ENCODE measurements at regions not wholly inside any gene's neighbourhood (a gene's known extent, or its start where the extent isn't known, plus 50 kb on each side); places are given as distances from the start of the nearest gene placed in this dataset.

DNA sequence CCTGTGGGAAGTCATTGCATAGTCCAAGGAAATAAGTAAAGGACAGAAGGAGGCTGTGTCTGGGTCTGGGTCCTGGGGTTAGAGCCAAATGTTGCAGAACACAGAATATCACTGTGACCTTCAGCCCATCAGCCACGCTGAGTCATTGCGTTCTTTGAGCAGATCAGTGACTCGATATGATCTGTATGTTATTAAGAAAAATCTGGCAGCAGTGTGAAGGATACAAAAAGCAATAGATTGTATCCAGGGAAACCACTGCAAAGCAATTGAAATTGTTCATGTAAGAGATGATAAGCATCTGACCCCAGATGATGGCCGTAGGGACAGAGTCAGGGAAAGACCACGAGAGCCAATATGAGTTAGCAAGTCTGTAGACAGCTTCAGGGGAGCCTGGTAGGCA lies 1575.1 kb upstream of the SLC10A2 start:
- no peak for DNase-seq
- Histone ChIP-seq H3K9me3 (no peaks in the 10 kb centered on the region), H3K4me3 (no peak overlapping the region), H3K36me3 (ENCODE audit: low read depth) (no peaks in the 10 kb centered on the region), H3K4me1 (ENCODE audit: low read depth) (no peaks in the 10 kb centered on the region)
- intact Hi-C loops (cut with DNase I, micrococcal nuclease) = no loop called here
- ATAC-seq = no peak
- TF ChIP-seq, protein P1, sequence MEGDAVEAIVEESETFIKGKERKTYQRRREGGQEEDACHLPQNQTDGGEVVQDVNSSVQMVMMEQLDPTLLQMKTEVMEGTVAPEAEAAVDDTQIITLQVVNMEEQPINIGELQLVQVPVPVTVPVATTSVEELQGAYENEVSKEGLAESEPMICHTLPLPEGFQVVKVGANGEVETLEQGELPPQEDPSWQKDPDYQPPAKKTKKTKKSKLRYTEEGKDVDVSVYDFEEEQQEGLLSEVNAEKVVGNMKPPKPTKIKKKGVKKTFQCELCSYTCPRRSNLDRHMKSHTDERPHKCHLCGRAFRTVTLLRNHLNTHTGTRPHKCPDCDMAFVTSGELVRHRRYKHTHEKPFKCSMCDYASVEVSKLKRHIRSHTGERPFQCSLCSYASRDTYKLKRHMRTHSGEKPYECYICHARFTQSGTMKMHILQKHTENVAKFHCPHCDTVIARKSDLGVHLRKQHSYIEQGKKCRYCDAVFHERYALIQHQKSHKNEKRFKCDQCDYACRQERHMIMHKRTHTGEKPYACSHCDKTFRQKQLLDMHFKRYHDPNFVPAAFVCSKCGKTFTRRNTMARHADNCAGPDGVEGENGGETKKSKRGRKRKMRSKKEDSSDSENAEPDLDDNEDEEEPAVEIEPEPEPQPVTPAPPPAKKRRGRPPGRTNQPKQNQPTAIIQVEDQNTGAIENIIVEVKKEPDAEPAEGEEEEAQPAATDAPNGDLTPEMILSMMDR (IDR thresholded peaks at IDR 0.05) = no peak

DNA sequence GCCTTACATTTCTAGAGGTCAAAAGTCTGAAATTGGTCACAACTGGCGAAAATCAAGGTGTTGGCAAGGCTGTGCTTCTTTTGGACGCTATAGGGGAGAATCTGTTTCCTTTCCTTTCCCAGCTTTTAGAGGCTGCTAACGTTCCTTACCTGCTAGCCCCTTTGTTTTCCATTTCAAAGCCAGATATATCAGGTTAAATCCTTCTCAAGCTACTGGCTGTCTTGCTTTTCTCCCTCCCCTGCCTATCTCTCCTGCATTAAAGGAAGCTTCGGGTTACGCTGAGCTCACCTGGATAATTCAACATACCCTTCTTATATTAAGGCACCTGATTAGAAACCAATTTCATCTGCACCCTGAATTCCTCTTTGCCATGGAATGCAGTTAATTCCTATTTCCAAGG lies 1569.7 kb upstream of the SLC10A2 start:
- H3K9me3 ChIP-seq = no peaks in the 10 kb centered on the region
- TF ChIP-seq, protein P1 (IDR thresholded peaks at IDR 0.05) = no peak
- no peaks in the 10 kb centered on the region for H3K4me1 ChIP-seq (ENCODE audit: low read depth)
- no peaks in the 10 kb centered on the region for H3K36me3 ChIP-seq (ENCODE audit: low read depth)
- ATAC-seq = no peak
- intact Hi-C loops (cut with DNase I, micrococcal nuclease) = no loop called here
- no peak overlapping the region for H3K4me3 ChIP-seq
- DNase-seq = no peak

DNA sequence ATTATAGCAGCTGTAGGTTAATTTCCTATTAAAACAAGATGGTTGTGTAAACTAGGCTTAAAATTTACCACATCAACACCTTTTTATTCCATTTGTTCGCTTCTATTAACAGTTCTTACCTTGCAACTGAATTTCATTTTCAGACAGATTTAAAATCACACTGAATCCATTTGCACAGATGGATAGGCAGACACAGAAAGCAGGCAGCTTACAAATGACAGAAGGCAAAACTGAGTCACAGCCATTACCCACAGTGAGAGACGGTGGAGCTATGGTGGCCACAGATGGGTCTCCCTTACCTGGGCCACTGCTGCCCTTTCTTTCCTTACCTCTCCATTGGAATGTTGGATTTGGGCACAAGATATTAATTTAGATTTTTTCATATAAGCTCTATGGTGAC lies 1567.8 kb upstream of the SLC10A2 start:
- intact Hi-C loops (cut with DNase I, micrococcal nuclease) = no loop called here
- Histone ChIP-seq H3K36me3 (ENCODE audit: low read depth) (no peaks in the 10 kb centered on the region), H3K4me3 (no peak overlapping the region), H3K9me3 (no peaks in the 10 kb centered on the region), H3K4me1 (ENCODE audit: low read depth) (no peaks in the 10 kb centered on the region)
- ATAC-seq = no peak
- no peak for DNase-seq
- TF ChIP-seq, protein P1 (IDR thresholded peaks at IDR 0.05) = no peak

DNA sequence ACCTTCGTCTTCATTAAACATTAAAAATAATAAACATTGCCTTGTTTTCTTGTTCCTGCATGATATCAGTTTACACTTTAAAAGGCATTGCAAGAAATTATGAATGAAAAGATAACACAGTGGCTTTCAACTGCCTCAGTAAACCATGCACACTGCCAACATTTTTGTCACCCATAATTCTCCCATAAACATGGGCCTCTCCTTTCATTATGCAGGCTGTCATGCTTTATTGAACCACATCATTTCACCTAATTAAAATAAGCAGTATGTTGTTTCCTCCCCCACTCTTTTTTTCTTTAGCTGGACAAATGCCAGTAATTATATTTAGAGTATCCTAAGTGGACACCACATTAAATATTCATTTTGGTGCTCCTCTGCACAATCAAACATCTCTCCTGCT lies 1566.5 kb upstream of the SLC10A2 start:
- DNase-seq (no peak), ATAC-seq (no peak)
- TF ChIP-seq, protein P1 (IDR thresholded peaks at IDR 0.05) = no peak
- Histone ChIP-seq H3K4me3 (no peak overlapping the region), H3K36me3 (ENCODE audit: low read depth) (no peaks in the 10 kb centered on the region), H3K4me1 (ENCODE audit: low read depth) (no peaks in the 10 kb centered on the region), H3K9me3 (no peaks in the 10 kb centered on the region)
- intact Hi-C loops (cut with DNase I, micrococcal nuclease) = no loop called here

DNA sequence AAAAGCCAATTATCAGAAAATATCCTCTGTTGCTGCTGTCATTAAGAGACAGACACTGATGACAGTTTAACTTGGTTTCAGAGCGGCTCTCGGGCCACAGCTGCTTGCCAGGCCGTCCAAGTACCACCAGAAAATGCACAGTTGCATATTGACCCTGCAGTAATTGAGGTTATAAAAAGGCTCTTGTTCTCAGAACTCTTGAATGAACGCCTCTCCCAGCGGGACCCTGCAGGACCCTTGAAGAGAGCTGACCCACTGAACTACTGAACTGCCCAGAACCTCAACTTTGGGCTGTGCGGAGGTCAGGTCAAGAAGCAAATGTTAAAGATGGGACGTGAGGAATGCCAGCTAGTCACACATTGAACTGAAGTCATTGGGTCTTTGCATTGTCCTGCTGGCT lies 1559.0 kb upstream of the SLC10A2 start:
- no peaks in the 10 kb centered on the region for H3K4me1 ChIP-seq (ENCODE audit: low read depth)
- H3K36me3 ChIP-seq (ENCODE audit: low read depth) = no peaks in the 10 kb centered on the region
- H3K4me3 ChIP-seq = no peak overlapping the region
- intact Hi-C loops (cut with DNase I, micrococcal nuclease) = no loop called here
- DNase-seq (no peak), ATAC-seq (no peak)
- H3K9me3 ChIP-seq = no peaks in the 10 kb centered on the region
- TF ChIP-seq, protein P1 (IDR thresholded peaks at IDR 0.05) = no peak

DNA sequence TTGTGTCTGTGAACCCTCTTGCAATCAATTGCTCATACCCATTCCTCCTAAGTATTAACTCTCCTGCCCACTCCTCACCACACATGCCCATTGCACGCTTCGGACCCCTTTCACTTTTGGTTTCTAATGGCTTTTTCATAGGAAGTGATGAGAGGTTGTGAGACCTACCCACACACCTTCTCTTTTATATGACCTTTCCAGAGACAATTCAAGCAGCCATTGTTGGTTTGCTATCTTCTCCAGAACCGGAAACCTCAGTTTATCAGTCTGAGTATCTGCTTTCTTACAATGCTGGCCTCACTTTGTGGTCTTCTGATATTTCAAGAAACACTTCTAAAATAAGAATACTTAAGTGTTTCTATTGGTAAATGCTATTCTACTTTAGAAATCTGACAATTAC lies 1550.8 kb upstream of the SLC10A2 start:
- Histone ChIP-seq H3K9me3 (no peaks in the 10 kb centered on the region), H3K4me1 (ENCODE audit: low read depth) (no peaks in the 10 kb centered on the region), H3K4me3 (no peak overlapping the region), H3K36me3 (ENCODE audit: low read depth) (no peaks in the 10 kb centered on the region)
- DNase-seq = no peak
- TF ChIP-seq, protein P1 (IDR thresholded peaks at IDR 0.05) = no peak
- intact Hi-C loops (cut with DNase I, micrococcal nuclease) = no loop called here
- ATAC-seq = no peak
